IMR-90 (cell line): ENCODE measurements at regions not wholly inside any gene's neighbourhood (a gene's known extent, or its start where the extent isn't known, plus 50 kb on each side); places are given as distances from the start of the nearest gene placed in this dataset.

Source experiments
- ATAC-seq: fragments of 200-7000 bp; cut with Tn5 transposase; 2 replicates; pipeline ENCODE4 v1.9.1; 2020; ENCODE audit warnings: low read depth, mild to moderate bottlenecking, moderate library complexity
- BruUV-seq: library from RNA; stranded (reverse); fragments of 400-500 nt; replicated peaks from 2 replicates; lab custom pipeline; 2021; lab: Mats Ljungman, UMichigan
- CTCF ChIA-PET: fragments of 300-600 bp; formaldehyde crosslinking; extraction: SDS; loops from one replicate; lab custom pipeline; 2021; ENCODE audit warnings: antibody characterized with exemption; lab: Yijun Ruan, JAX
- POLR2A ChIA-PET: fragments of 300-600 bp; sonication (Branson Sonifier 250); formaldehyde crosslinking; loops from one replicate; lab custom pipeline; 2022; ENCODE audit warnings: antibody characterized with exemption; ENCODE audit not compliant: unreplicated experiment; lab: Charles Lee
- DNase-seq: peaks from one replicate; pipeline ENCODE4 v3.0.0; 2013
- H2AFZ ChIP-seq: replicated peaks from 2 replicates; pipeline ENCODE3; 2013; ENCODE audit warnings: low read length, mild to moderate bottlenecking; ENCODE audit not compliant: poor library complexity
- H2AK5ac ChIP-seq: 2 replicates; pipeline ENCODE4 v1.6.1; 2013; ENCODE audit warnings: low read depth, low read length, inconsistent platforms
- H2AK9ac ChIP-seq: replicated peaks from 2 replicates; pipeline ENCODE3; 2013; ENCODE audit warnings: mild to moderate bottlenecking, low read depth, low read length, moderate library complexity; ENCODE audit not compliant: poor library complexity
- H2BK120ac ChIP-seq: 2 replicates; pipeline ENCODE4 v1.6.1; 2013; ENCODE audit warnings: low read depth, low read length, inconsistent platforms
- H2BK15ac ChIP-seq: 3 replicates; pipeline ENCODE4 v1.6.1; 2013; ENCODE audit warnings: low read depth, low read length, inconsistent platforms
- H2BK20ac ChIP-seq: 2 replicates; pipeline ENCODE4 v1.6.1; 2013; ENCODE audit warnings: low read depth, mild to moderate bottlenecking, inconsistent platforms, low read length, moderate library complexity
- H2BK5ac ChIP-seq: 2 replicates; pipeline ENCODE4 v1.6.1; 2013; ENCODE audit warnings: mild to moderate bottlenecking, low read depth, low read length, inconsistent platforms; ENCODE audit not compliant: poor library complexity, severe bottlenecking
- H3K14ac ChIP-seq: replicated peaks from 2 replicates; pipeline ENCODE4 v1.6.1; 2013; ENCODE audit warnings: low read depth, low read length, inconsistent platforms
- H3K18ac ChIP-seq: 2 replicates; pipeline ENCODE4 v1.6.1; 2013; ENCODE audit warnings: low read depth, low read length, control low read depth
- H3K23ac ChIP-seq: 2 replicates; pipeline ENCODE4 v1.6.1; 2013; ENCODE audit warnings: low read depth, low read length, inconsistent platforms
- H3K27ac ChIP-seq: 2 replicates; pipeline ENCODE4 v1.5.1; 2013; ENCODE audit warnings: mild to moderate bottlenecking, control low read depth, low read length; ENCODE audit not compliant: insufficient read depth
- H3K27me3 ChIP-seq: 2 replicates; pipeline ENCODE4 v1.6.1; 2013; ENCODE audit warnings: low read length; ENCODE audit not compliant: control insufficient read depth, insufficient read depth
- H3K36me3 ChIP-seq: 2 replicates; pipeline ENCODE4 v1.6.1; 2013; ENCODE audit warnings: low read length, mixed read lengths; ENCODE audit not compliant: control insufficient read depth, insufficient read depth
- H3K4ac ChIP-seq: 2 replicates; pipeline ENCODE4 v1.6.1; 2013; ENCODE audit warnings: low read depth, low read length, inconsistent platforms
- H3K4me1 ChIP-seq: 2 replicates; pipeline ENCODE4 v1.6.1; 2013; ENCODE audit warnings: low read length, mixed read lengths; ENCODE audit not compliant: control insufficient read depth, insufficient read depth
- H3K4me2 ChIP-seq: 2 replicates; pipeline ENCODE4 v1.6.1; 2013; ENCODE audit warnings: low read depth, mild to moderate bottlenecking, control low read depth, low read length, moderate library complexity
- H3K4me3 ChIP-seq: 2 replicates; pipeline ENCODE4 v1.5.1; 2013; ENCODE audit warnings: low read depth, mild to moderate bottlenecking, control low read depth, low read length, moderate library complexity; ENCODE audit not compliant: insufficient read depth
- H3K56ac ChIP-seq: 2 replicates; pipeline ENCODE4 v1.6.1; 2013; ENCODE audit warnings: low read length, inconsistent platforms; ENCODE audit not compliant: insufficient read depth; ENCODE audit errors: extremely low read depth
- H3K79me1 ChIP-seq, 2 experiments: 2 replicates each; pipeline ENCODE4 v1.6.1; 2013; ENCODE audit warnings: low read length in 2 of 2, inconsistent platforms in 1 of 2, low read depth in 1 of 2
- H3K9ac ChIP-seq: 2 replicates; pipeline ENCODE4 v1.6.1; 2013; ENCODE audit warnings: low read depth, low read length, control low read depth
- H3K9me1 ChIP-seq: 2 replicates; pipeline ENCODE4 v1.6.1; 2013; ENCODE audit warnings: low read length, inconsistent platforms; ENCODE audit not compliant: insufficient read depth
- H3K9me3 ChIP-seq: 2 replicates; pipeline ENCODE4 v1.6.1; 2013; ENCODE audit warnings: low read length; ENCODE audit not compliant: control insufficient read depth, insufficient read depth
- H4K20me1 ChIP-seq: 2 replicates; pipeline ENCODE4 v1.6.1; 2013; ENCODE audit warnings: low read length, inconsistent platforms; ENCODE audit not compliant: insufficient read depth
- H4K5ac ChIP-seq: 2 replicates; pipeline ENCODE4 v1.6.1; 2013; ENCODE audit warnings: mild to moderate bottlenecking, low read depth, low read length, control low read depth
- H4K8ac ChIP-seq, 2 experiments: 2 replicates each; pipeline ENCODE4 v1.6.1; 2013; ENCODE audit warnings: low read depth in 2 of 2, low read length in 2 of 2, control low read depth in 1 of 2, inconsistent platforms in 1 of 2
- H4K91ac ChIP-seq: 2 replicates; pipeline ENCODE4 v1.6.1; 2013; ENCODE audit warnings: low read depth, low read length, inconsistent platforms; ENCODE audit not compliant: insufficient read depth
- BHLHE40 ChIP-seq: fragments of 150-350 bp; IDR thresholded peaks from 2 replicates; pipeline ENCODE4 v1.6.1; 2016; ENCODE audit warnings: mild to moderate bottlenecking, low read depth, low read length
- CEBPB ChIP-seq: IDR thresholded peaks from 2 replicates; pipeline ENCODE4 v1.6.1; 2012; ENCODE audit warnings: low read depth, low read length, improper control_type of control experiment
- CHD1 ChIP-seq: IDR thresholded peaks from 2 replicates; pipeline ENCODE4 v1.6.1; 2012; ENCODE audit warnings: low read depth, low read length, improper control_type of control experiment
- FOS ChIP-seq: fragments of 150-350 bp; IDR thresholded peaks from 2 replicates; pipeline ENCODE4 v1.6.1; 2016; ENCODE audit warnings: low read depth, low read length
- MAFK ChIP-seq: IDR thresholded peaks from 2 replicates; pipeline ENCODE4 v1.6.1; 2012; ENCODE audit warnings: low read depth, low read length, improper control_type of control experiment
- MAZ ChIP-seq: IDR thresholded peaks from 2 replicates; pipeline ENCODE4 v1.6.1; 2012; ENCODE audit warnings: low read depth, mild to moderate bottlenecking, low read length, improper control_type of control experiment, moderate library complexity, borderline replicate concordance
- MXI1 ChIP-seq: IDR thresholded peaks from 2 replicates; pipeline ENCODE4 v1.6.1; 2012; ENCODE audit warnings: low read depth, mild to moderate bottlenecking, low read length, moderate library complexity, borderline replicate concordance
- NFE2L2 ChIP-seq: fragments of 150-350 bp; IDR thresholded peaks from 2 replicates; pipeline ENCODE4 v1.6.1; 2016; ENCODE audit warnings: low read depth, mild to moderate bottlenecking, low read length
- POLR2A ChIP-seq: IDR thresholded peaks from 2 replicates; pipeline ENCODE4 v1.6.1; 2012; ENCODE audit warnings: mild to moderate bottlenecking, low read depth, low read length
- RAD21 ChIP-seq: IDR thresholded peaks from 2 replicates; pipeline ENCODE4 v1.6.1; 2012; ENCODE audit warnings: low read length, improper control_type of control experiment
- RCOR1 ChIP-seq: IDR thresholded peaks from 2 replicates; pipeline ENCODE4 v1.6.1; 2012; ENCODE audit warnings: mild to moderate bottlenecking, low read length, improper control_type of control experiment; ENCODE audit not compliant: insufficient replicate concordance
- RFX5 ChIP-seq: IDR thresholded peaks from 2 replicates; pipeline ENCODE4 v1.8.0; 2012; ENCODE audit warnings: low read depth, mild to moderate bottlenecking, low read length, moderate library complexity
- SMC3 ChIP-seq: fragments of 150-350 bp; IDR thresholded peaks from 2 replicates; pipeline ENCODE4 v1.6.1; 2016; ENCODE audit warnings: low read depth, mild to moderate bottlenecking, antibody characterized with exemption, low read length, moderate library complexity
- WGBS, 2 experiments: methylation state at CpG; one replicate each; pipeline versions ENCODE4 v1.1.5 to v1.1.7; 2013; ENCODE audit warnings: missing lambda C conversion rate in 2 of 2; ENCODE audit not compliant: insufficient read length in 1 of 2; ENCODE audit errors: extremely low coverage in 2 of 2; 5-methylcytosine and 5-hydroxymethylcytosine counted together
- dilution Hi-C: fragments of 300-500 bp; cut with HindIII; formaldehyde crosslinking; loops from one replicate; pipeline ENCODE4 v1.14.3; 2018; ENCODE audit warnings: low sequenced_read_pairs; ENCODE audit not compliant: unreplicated experiment
- in situ Hi-C: fragments of 300-500 bp; cut with MboI; formaldehyde crosslinking; loops from 3 replicates; pipeline ENCODE4 v1.14.3; 2019; ENCODE audit warnings: low sequenced_read_pairs, inconsistent platforms, mixed read lengths
- intact Hi-C: fragments of 100-400 bp; cut with micrococcal nuclease; formaldehyde crosslinking; loops from 2 replicates; pipeline ENCODE4 v1.10.0; 2022
- TF ChIP-seq, protein P1 (sequence below): fragments of 150-350 bp; IDR thresholded peaks from 2 replicates; pipeline ENCODE4 v1.6.1; 2016; ENCODE audit warnings: low read depth, mild to moderate bottlenecking, low read length, moderate library complexity, borderline replicate concordance
- TF ChIP-seq, protein P2 (sequence below): fragments of 150-350 bp; IDR thresholded peaks from 2 replicates; pipeline ENCODE4 v1.6.1; 2017; ENCODE audit warnings: mild to moderate bottlenecking, antibody characterized with exemption, low read length, low read depth
- TF ChIP-seq, protein P3 (sequence below): conservative IDR thresholded peaks from 2 replicates; pipeline ENCODE4 v1.5.1; 2012; ENCODE audit warnings: mild to moderate bottlenecking, low read depth, low read length, improper control_type of control experiment

DNA sequence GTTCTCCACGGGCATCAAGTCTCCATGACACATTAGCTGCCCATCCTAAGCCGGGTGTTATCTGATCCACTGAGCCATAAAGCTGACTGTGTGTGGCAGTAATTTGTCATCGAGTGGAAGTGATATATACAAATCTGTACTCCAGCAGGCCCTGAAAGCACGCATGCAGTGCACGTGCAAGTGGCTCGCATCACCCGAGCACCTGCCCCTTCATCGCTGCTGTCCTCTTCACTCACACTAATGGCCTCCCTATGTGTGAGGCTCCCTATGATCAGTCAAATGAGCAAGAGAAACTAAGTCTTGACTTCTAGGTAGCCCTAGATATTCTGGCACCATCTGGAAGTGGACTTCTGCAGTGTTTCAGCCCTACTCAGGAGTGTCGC, 248.6 kb downstream of the MATN1 start:
- Histone ChIP-seq H2BK5ac (no peak overlapping the region), H4K91ac (no peak overlapping the region), H2AFZ (no peak overlapping the region), H3K4ac (no peak overlapping the region), H3K4me2 (no peak overlapping the region), H4K8ac (no peak overlapping the region), H2BK20ac (no peak overlapping the region), H3K9me3 (0 out of 2 replicates have a peak, but pooled peaks cover 2% of the 10 kb centered on the region), H4K5ac (no peak overlapping the region), H2AK9ac (no peak overlapping the region), H3K56ac (no peak overlapping the region), H3K4me1 (no peaks in the 10 kb centered on the region), H3K9ac (no peak overlapping the region), H2BK120ac (no peak overlapping the region), H3K14ac (no peak overlapping the region), H3K9me1 (no peaks in the 10 kb centered on the region), H2BK15ac (no peak overlapping the region), H3K27me3 (no peaks in the 10 kb centered on the region), H3K18ac (no peak overlapping the region), H3K36me3 (no peaks in the 10 kb centered on the region), H4K20me1 (no peaks in the 10 kb centered on the region), H3K27ac (no peak overlapping the region), H3K4me3 (no peak overlapping the region), H3K23ac (no peak overlapping the region), H2AK5ac (no peak overlapping the region), H3K79me1 (no peaks in the 10 kb centered on the region)
- in situ Hi-C loops = no loop called here
- POLR2A ChIA-PET = no interaction called here
- TF ChIP-seq MAFK (no peak), BHLHE40 (no peak), RFX5 (no peak), CEBPB (no peak), CHD1 (no peak), POLR2A (no peak), FOS (no peak), RAD21 (no peak), MXI1 (no peak), SMC3 (no peak), RCOR1 (no peak), NFE2L2 (no peak), MAZ (no peak)
- TF ChIP-seq, protein P1, sequence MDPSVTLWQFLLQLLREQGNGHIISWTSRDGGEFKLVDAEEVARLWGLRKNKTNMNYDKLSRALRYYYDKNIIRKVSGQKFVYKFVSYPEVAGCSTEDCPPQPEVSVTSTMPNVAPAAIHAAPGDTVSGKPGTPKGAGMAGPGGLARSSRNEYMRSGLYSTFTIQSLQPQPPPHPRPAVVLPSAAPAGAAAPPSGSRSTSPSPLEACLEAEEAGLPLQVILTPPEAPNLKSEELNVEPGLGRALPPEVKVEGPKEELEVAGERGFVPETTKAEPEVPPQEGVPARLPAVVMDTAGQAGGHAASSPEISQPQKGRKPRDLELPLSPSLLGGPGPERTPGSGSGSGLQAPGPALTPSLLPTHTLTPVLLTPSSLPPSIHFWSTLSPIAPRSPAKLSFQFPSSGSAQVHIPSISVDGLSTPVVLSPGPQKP = no peak
- TF ChIP-seq, protein P2, sequence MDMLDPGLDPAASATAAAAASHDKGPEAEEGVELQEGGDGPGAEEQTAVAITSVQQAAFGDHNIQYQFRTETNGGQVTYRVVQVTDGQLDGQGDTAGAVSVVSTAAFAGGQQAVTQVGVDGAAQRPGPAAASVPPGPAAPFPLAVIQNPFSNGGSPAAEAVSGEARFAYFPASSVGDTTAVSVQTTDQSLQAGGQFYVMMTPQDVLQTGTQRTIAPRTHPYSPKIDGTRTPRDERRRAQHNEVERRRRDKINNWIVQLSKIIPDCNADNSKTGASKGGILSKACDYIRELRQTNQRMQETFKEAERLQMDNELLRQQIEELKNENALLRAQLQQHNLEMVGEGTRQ = no peak
- TF ChIP-seq, protein P3, sequence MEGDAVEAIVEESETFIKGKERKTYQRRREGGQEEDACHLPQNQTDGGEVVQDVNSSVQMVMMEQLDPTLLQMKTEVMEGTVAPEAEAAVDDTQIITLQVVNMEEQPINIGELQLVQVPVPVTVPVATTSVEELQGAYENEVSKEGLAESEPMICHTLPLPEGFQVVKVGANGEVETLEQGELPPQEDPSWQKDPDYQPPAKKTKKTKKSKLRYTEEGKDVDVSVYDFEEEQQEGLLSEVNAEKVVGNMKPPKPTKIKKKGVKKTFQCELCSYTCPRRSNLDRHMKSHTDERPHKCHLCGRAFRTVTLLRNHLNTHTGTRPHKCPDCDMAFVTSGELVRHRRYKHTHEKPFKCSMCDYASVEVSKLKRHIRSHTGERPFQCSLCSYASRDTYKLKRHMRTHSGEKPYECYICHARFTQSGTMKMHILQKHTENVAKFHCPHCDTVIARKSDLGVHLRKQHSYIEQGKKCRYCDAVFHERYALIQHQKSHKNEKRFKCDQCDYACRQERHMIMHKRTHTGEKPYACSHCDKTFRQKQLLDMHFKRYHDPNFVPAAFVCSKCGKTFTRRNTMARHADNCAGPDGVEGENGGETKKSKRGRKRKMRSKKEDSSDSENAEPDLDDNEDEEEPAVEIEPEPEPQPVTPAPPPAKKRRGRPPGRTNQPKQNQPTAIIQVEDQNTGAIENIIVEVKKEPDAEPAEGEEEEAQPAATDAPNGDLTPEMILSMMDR = no peak
- dilution Hi-C loops = no loop called here
- BruUV-seq = no TSS peak
- DNase-seq = no peak
- CTCF ChIA-PET = no interaction called here
- whole genome bisulfite sequencing, 2 experiments = 83% methylated on average over 2 of the region's 9 CpGs; no CpG with 5 or more reads in 1 of the 2 experiments
- intact Hi-C loops = no loop called here
- ATAC-seq = no peak
